KMS-11 (cell line): ENCODE measurements at regions not wholly inside any gene's neighbourhood (a gene's known extent, or its start where the extent isn't known, plus 50 kb on each side); places are given as distances from the start of the nearest gene placed in this dataset.

Experiments
- H2AFZ ChIP-seq: fragments of 200-600 bp; sonication (generic); 2 replicates; pipeline ENCODE4 v1.6.1; 2016; ENCODE audit warnings: antibody characterized with exemption, mixed run types, low read depth
- H3K27ac ChIP-seq: fragments of 200-600 bp; sonication (generic); 2 replicates; pipeline ENCODE4 v1.6.1; 2016; ENCODE audit warnings: mild to moderate bottlenecking, mixed run types
- H3K27me3 ChIP-seq: fragments of 200-600 bp; sonication (generic); 2 replicates; pipeline ENCODE4 v1.6.1; 2017; ENCODE audit warnings: mild to moderate bottlenecking, low read depth, mixed run types, moderate library complexity; ENCODE audit not compliant: insufficient read depth
- H3K36me3 ChIP-seq: fragments of 200-600 bp; sonication (generic); 2 replicates; pipeline ENCODE4 v1.6.1; 2017; ENCODE audit warnings: mild to moderate bottlenecking, mixed run types; ENCODE audit not compliant: insufficient read depth
- H3K4me1 ChIP-seq: fragments of 200-600 bp; sonication (generic); 2 replicates; pipeline ENCODE4 v1.6.1; 2016; ENCODE audit warnings: mild to moderate bottlenecking, low read depth, mixed run types; ENCODE audit not compliant: poor library complexity, severe bottlenecking
- H3K4me2 ChIP-seq: fragments of 200-600 bp; sonication (generic); 2 replicates; pipeline ENCODE4 v1.7.0; 2016; ENCODE audit warnings: mild to moderate bottlenecking, mixed run types
- H3K4me3 ChIP-seq: fragments of 200-600 bp; sonication (generic); IDR thresholded peaks from 2 replicates; pipeline ENCODE4 v1.6.1; 2017; ENCODE audit warnings: low read depth, low read length, mixed read lengths; ENCODE audit not compliant: insufficient read depth
- H3K79me2 ChIP-seq: fragments of 200-600 bp; sonication (generic); 2 replicates; pipeline ENCODE4 v1.6.1; 2016; ENCODE audit warnings: low read depth, mixed run types; ENCODE audit not compliant: insufficient read depth
- H3K9ac ChIP-seq: fragments of 200-600 bp; sonication (generic); 2 replicates; pipeline ENCODE4 v1.6.1; 2016; ENCODE audit warnings: mild to moderate bottlenecking, mixed run types
- H4K20me1 ChIP-seq: fragments of 200-600 bp; sonication (generic); 2 replicates; pipeline ENCODE4 v1.6.1; 2016; ENCODE audit warnings: mild to moderate bottlenecking, mixed run types; ENCODE audit not compliant: insufficient read depth
- CTCF ChIP-seq: fragments of 200-600 bp; sonication (generic); conservative IDR thresholded peaks from 2 replicates; pipeline ENCODE4 v1.6.1; 2017; ENCODE audit warnings: low read depth, mild to moderate bottlenecking, antibody characterized with exemption, low read length, moderate library complexity, mixed read lengths

DNA sequence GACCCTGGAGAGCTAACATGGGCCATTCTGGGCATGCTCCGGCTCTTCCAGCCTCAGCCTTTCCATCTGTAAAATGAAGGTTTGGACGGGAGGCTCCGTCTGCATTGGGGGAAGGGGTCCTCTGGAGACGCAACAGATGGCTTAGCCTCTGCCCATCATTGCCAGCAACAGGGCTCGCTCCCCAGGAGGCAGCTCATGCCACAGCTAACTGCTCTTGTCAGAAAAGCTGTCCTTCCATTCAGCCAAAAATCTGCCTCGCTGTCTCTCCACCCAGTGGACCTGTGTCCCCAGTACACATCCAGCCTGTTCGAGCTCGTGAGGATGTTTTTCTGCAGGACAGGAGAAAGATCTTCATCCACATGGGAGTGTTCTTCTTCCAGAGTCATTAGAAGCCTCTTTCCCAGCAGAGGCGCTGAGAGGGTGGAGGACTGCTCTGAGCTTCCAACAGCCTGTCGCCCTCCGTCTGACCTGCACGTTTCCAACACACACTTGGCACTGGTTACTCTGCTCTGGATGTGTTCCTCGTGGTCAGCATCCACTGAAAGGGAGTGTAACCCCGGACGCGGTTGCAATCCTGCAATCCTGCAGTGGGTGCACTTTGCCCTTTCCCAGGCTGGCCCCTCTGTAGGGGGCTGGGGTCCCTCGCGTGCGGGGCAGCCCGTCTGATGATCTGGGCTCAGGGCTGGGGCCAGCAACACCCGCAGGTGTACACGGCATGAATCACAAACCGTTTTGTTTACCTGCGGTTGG lies 1340.9 kb downstream of the TBC1D22A start:
- no peak for TF ChIP-seq CTCF
- Histone ChIP-seq H3K36me3 (no peaks in the 10 kb centered on the region), H3K79me2 (no peaks in the 10 kb centered on the region), H3K4me3 (no peak overlapping the region), H4K20me1 (no peaks in the 10 kb centered on the region), H3K4me2 (no peak overlapping the region), H3K9ac (no peak overlapping the region), H2AFZ (no peak overlapping the region), H3K4me1 (peaks cover 3% of the 10 kb centered on the region), H3K27ac (no peak overlapping the region), H3K27me3 (no peaks in the 10 kb centered on the region)

- no peak overlapping the region for H3K9ac ChIP-seq
- H4K20me1 ChIP-seq: no peaks in the 10 kb centered on the region
- TF ChIP-seq CTCF: no peak
- no peak overlapping the region for H3K4me2 ChIP-seq
- H3K27me3 ChIP-seq: no peaks in the 10 kb centered on the region
- no peaks in the 10 kb centered on the region for H3K36me3 ChIP-seq
- H2AFZ ChIP-seq: no peak overlapping the region
- no peaks in the 10 kb centered on the region for H3K79me2 ChIP-seq
- no peak overlapping the region for H3K27ac ChIP-seq
- H3K4me1 ChIP-seq: peaks cover 9% of the 10 kb centered on the region
- no peak overlapping the region for H3K4me3 ChIP-seq
Observed at GRCh38 chr22:48102581-48102980, 1340.1 kb downstream of the TBC1D22A start.

DNA sequence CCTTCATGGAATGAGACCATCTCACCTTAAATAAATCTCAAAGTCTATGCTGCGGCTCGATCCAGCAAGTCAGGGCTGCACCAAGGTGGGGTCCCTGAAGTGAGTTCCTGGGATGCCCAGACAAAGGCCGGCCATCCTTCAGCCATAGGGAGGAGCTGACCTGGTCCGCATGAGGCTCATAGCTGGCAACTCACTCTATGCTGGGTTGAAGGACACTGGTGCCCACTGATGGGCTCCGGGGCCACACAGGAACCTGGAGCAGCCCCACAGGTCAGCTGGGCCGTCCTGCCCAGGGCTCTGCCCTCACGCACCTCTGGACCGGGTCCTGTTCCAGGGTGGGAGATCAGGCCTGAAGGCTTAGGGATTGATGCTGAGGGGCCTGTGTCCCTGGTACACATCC lies 1339.3 kb downstream of the TBC1D22A start:
- no peaks in the 10 kb centered on the region for H3K27me3 ChIP-seq
- no peak for TF ChIP-seq CTCF
- peaks cover 12% of the 10 kb centered on the region for H3K4me1 ChIP-seq

DNA sequence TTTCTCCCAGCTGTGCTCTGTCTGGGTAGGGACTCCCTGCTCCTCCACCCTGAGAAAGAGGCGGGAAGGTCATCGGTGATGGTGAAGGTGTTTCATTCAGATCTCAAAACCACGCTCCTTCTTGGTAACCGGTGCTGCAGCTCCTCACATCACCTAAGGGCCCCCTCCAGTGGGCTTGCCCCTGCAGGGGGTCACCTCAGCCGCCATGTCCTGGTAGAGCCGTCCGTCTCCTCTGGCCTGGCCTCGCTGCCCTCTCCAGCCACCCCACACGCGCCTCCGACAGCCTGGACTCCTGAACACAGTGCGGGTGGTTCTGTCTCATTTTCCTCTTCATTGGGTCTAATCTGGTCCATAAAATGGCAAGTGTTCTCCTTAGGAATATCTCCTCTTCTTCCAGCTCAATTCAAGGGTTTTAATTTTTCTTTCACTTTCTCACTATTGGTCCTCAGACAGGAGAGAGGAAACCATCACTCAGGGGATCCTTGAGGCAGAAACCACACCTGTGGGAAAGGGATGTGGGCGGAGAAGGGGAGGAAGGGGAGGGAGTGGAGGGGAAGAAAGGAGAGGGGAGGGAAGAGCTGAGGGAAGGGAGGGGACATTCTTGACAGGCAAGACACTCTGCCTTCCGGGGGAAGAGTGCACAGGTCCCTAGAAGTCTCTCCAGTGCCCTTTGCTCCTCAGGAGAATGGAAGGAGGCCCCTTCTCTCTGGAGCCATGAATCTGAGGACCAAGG lies 1338.4 kb downstream of the TBC1D22A start:
- no peak overlapping the region for H3K4me2 ChIP-seq
- no peak overlapping the region for H3K9ac ChIP-seq
- no peak overlapping the region for H2AFZ ChIP-seq

More for the DNA sequence above, 1339.3 kb downstream of the TBC1D22A start:
- H3K27ac ChIP-seq: no peak overlapping the region
- H3K4me3 ChIP-seq: no peak overlapping the region
- no peaks in the 10 kb centered on the region for H4K20me1 ChIP-seq
- H3K4me2 ChIP-seq: no peak overlapping the region
- H3K36me3 ChIP-seq: no peaks in the 10 kb centered on the region
- no peak overlapping the region for H2AFZ ChIP-seq
- no peaks in the 10 kb centered on the region for H3K79me2 ChIP-seq
- no peak overlapping the region for H3K9ac ChIP-seq

More for the DNA sequence above, 1338.4 kb downstream of the TBC1D22A start:
- TF ChIP-seq CTCF: no peak
- Histone ChIP-seq H3K79me2 (no peaks in the 10 kb centered on the region), H3K27ac (no peak overlapping the region), H3K27me3 (no peaks in the 10 kb centered on the region), H3K4me1 (peaks cover 12% of the 10 kb centered on the region), H3K4me3 (no peak overlapping the region), H4K20me1 (no peaks in the 10 kb centered on the region), H3K36me3 (no peaks in the 10 kb centered on the region)
